ENCODE measurements at regions not wholly inside any gene's neighbourhood (a gene's known extent, or its start where the extent isn't known, plus 50 kb on each side); places are given as distances from the start of the nearest gene placed in this dataset.

DNA sequence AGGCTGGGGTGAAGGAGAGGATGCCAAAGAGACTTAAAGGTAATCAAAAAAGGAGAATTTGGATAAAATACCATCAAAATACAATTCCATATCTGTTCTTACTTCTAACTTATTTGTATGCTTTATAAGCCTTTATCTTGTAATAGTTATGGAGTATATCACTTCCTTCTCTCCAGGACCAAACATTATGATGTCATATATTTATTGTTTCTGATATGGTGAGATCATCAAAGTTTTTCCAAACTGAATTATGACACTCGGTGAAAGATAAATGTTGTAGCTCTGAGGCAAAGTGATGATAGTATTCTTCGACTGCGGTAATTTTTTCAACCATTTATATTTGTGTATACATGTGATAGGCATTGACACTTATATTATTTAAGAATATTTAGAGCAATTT lies 619.3 kb upstream of the TECRL start:
- POLR2A ChIA-PET (ENCODE audit: unreplicated experiment) = no interaction called here
- Histone ChIP-seq H3K79me2 (ENCODE audit: low read length) (no peaks in the 10 kb centered on the region), H3K9me2 (replicated peaks; ENCODE audit: low read length) (no peaks in the 10 kb centered on the region), H3K4me1 (ENCODE audit: insufficient read depth, low read length) (0 out of 2 replicates have a peak, but pooled peaks cover 3% of the 10 kb centered on the region), H3K27me3 (ENCODE audit: low read length) (no peaks in the 10 kb centered on the region), H4K20me1 (ENCODE audit: low read length) (no peaks in the 10 kb centered on the region), H3K9ac (ENCODE audit: low read length) (no peak overlapping the region), H3K9me3 (ENCODE audit: low read length) (no peaks in the 10 kb centered on the region), H3K4me2 (ENCODE audit: low read length) (no peak overlapping the region), H3K27ac (ENCODE audit: low read length) (no peak overlapping the region), H3K36me3 (ENCODE audit: low read depth, low read length) (no peaks in the 10 kb centered on the region), H3K4me3 (ENCODE audit: low read length) (no peak overlapping the region), H2AFZ (ENCODE audit: low read length) (no peak overlapping the region), H3F3A (ENCODE audit: low read length, unreplicated experiment) (no peaks in the 10 kb centered on the region)
- ATAC-seq (no peak), DNase-seq (no peak)
- CTCF ChIA-PET = no interaction called here
- intact Hi-C loops (cut with micrococcal nuclease) = no loop called here
- TF ChIP-seq EZH2phosphoT487 (IDR thresholded peaks at IDR 0.05; ENCODE audit: borderline replicate concordance, low read length) (no peak), EZH2 (IDR thresholded peaks at IDR 0.05; ENCODE audit: low read length, unreplicated experiment) (no peak)
- TF ChIP-seq, protein P1, sequence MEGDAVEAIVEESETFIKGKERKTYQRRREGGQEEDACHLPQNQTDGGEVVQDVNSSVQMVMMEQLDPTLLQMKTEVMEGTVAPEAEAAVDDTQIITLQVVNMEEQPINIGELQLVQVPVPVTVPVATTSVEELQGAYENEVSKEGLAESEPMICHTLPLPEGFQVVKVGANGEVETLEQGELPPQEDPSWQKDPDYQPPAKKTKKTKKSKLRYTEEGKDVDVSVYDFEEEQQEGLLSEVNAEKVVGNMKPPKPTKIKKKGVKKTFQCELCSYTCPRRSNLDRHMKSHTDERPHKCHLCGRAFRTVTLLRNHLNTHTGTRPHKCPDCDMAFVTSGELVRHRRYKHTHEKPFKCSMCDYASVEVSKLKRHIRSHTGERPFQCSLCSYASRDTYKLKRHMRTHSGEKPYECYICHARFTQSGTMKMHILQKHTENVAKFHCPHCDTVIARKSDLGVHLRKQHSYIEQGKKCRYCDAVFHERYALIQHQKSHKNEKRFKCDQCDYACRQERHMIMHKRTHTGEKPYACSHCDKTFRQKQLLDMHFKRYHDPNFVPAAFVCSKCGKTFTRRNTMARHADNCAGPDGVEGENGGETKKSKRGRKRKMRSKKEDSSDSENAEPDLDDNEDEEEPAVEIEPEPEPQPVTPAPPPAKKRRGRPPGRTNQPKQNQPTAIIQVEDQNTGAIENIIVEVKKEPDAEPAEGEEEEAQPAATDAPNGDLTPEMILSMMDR (conservative IDR thresholded peaks at IDR 0.05; ENCODE audit: low read depth, low read length) = no peak
- no TSS peak for BruUV-seq (replicated peaks)

DNA sequence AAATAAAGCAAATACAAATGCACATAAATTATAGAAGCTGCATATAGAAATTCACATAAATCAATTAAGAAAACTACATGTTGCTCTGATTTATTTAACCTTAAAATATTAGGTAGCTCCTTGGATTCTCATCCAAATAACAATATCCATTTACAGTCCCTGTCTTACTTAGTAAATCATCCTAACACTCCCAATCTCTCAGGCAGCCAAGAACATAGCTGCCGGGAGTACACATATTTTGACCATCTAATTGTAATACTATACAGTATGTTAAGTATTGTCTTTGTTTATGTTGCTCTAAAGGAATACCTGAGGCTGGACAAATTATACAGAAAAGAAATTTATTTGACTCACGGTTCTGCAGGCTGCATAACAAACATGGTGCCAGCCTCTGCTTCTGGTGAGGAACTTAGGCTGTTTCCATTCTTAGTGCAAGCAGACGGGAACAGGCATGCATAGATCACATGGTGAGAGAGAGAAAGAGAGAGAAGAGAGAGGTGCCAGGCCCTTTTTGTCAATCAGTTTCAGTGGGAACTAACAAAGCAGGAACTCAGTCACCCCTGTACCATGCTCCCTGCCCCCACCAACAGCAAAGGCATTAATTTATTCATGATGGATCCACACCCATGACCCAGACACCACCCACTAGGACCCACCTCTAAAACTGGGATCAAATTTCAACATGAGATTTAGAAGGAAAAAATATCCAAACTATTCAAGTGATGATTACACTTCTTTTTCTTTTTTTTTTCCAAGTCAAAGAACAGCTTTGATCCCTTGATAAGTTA lies 614.8 kb upstream of the TECRL start:
- ChIA-PET POLR2A (ENCODE audit: unreplicated experiment) (no interaction called here), CTCF (no interaction called here)
- BruUV-seq (replicated peaks) = no TSS peak
- H3F3A ChIP-seq (ENCODE audit: low read length, unreplicated experiment) = no peaks in the 10 kb centered on the region
- no peak for DNase-seq
- H4K20me1 ChIP-seq (ENCODE audit: low read length) = no peaks in the 10 kb centered on the region
- H3K36me3 ChIP-seq (ENCODE audit: low read depth, low read length) = no peaks in the 10 kb centered on the region
- intact Hi-C loops (cut with micrococcal nuclease) = no loop called here
- no peaks in the 10 kb centered on the region for H3K9me3 ChIP-seq (ENCODE audit: low read length)
- H2AFZ ChIP-seq (ENCODE audit: low read length) = no peak overlapping the region
- H3K4me1 ChIP-seq (ENCODE audit: insufficient read depth, low read length) = no peaks in the 10 kb centered on the region
- H3K9ac ChIP-seq (ENCODE audit: low read length) = no peak overlapping the region
- no peak for TF ChIP-seq EZH2phosphoT487 (IDR thresholded peaks at IDR 0.05; ENCODE audit: borderline replicate concordance, low read length)
- TF ChIP-seq EZH2 (IDR thresholded peaks at IDR 0.05; ENCODE audit: low read length, unreplicated experiment) = no peak
- TF ChIP-seq, protein P1 (conservative IDR thresholded peaks at IDR 0.05; ENCODE audit: low read depth, low read length) = no peak
- H3K9me2 ChIP-seq (replicated peaks; ENCODE audit: low read length) = no peaks in the 10 kb centered on the region
- no peak for ATAC-seq
- H3K4me3 ChIP-seq (ENCODE audit: low read length) = no peak overlapping the region
- H3K27me3 ChIP-seq (ENCODE audit: low read length) = no peaks in the 10 kb centered on the region
- H3K27ac ChIP-seq (ENCODE audit: low read length) = no peak overlapping the region
- H3K4me2 ChIP-seq (ENCODE audit: low read length) = no peak overlapping the region
- no peaks in the 10 kb centered on the region for H3K79me2 ChIP-seq (ENCODE audit: low read length)

DNA sequence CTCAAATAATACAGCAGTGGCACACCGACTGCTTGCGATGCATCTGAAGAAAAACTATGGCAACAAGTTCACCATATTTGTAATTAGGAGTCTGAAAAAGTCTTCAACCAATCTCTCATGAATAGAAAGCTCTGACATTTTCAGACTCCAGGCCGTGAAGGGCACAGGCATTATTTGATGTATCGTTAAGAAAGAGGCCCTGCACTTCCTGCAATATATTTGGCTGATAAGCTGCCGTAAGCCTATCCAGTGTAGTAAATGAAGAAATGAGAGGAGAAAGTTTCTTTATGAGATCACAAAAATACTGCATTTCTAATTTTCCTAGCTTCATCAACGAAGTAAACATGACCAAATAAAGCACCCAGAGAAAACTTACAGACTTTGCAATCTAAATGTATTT lies 613.8 kb upstream of the TECRL start:
- DNase-seq = no peak
- Histone ChIP-seq H3K9ac (ENCODE audit: low read length) (no peak overlapping the region), H4K20me1 (ENCODE audit: low read length) (no peaks in the 10 kb centered on the region), H3K27me3 (ENCODE audit: low read length) (no peaks in the 10 kb centered on the region), H3K4me3 (ENCODE audit: low read length) (no peak overlapping the region), H3K4me2 (ENCODE audit: low read length) (no peak overlapping the region), H3F3A (ENCODE audit: low read length, unreplicated experiment) (no peaks in the 10 kb centered on the region), H2AFZ (ENCODE audit: low read length) (no peak overlapping the region), H3K27ac (ENCODE audit: low read length) (no peak overlapping the region), H3K4me1 (ENCODE audit: insufficient read depth, low read length) (no peaks in the 10 kb centered on the region), H3K36me3 (ENCODE audit: low read depth, low read length) (no peaks in the 10 kb centered on the region), H3K79me2 (ENCODE audit: low read length) (no peaks in the 10 kb centered on the region), H3K9me2 (replicated peaks; ENCODE audit: low read length) (no peaks in the 10 kb centered on the region), H3K9me3 (ENCODE audit: low read length) (no peaks in the 10 kb centered on the region)
- BruUV-seq (replicated peaks) = no TSS peak
- intact Hi-C loops (cut with micrococcal nuclease) = no loop called here
- no peak for ATAC-seq
- ChIA-PET CTCF (no interaction called here), POLR2A (ENCODE audit: unreplicated experiment) (no interaction called here)
- TF ChIP-seq EZH2 (IDR thresholded peaks at IDR 0.05; ENCODE audit: low read length, unreplicated experiment) = no peak
- TF ChIP-seq, protein P1 (conservative IDR thresholded peaks at IDR 0.05; ENCODE audit: low read depth, low read length) = no peak
- no peak for TF ChIP-seq EZH2phosphoT487 (IDR thresholded peaks at IDR 0.05; ENCODE audit: borderline replicate concordance, low read length)
